Hepatocyte (in vitro differentiated cells): ENCODE measurements at regions not wholly inside any gene's neighbourhood (a gene's known extent, or its start where the extent isn't known, plus 50 kb on each side); places are given as distances from the start of the nearest gene placed in this dataset.

Source experiments
- DNase-seq: peaks from one replicate; pipeline ENCODE4 v3.0.0-alpha.2; 2016; ENCODE audit warnings: low spot score
- H2AFZ ChIP-seq: fragments of 200-600 bp; sonication (generic); 2 replicates; pipeline ENCODE4 v1.6.0; 2016; ENCODE audit warnings: antibody characterized with exemption, mild to moderate bottlenecking
- H3K27ac ChIP-seq: fragments of 200-600 bp; sonication (generic); 2 replicates; pipeline ENCODE4 v1.5.1; 2016; ENCODE audit warnings: mild to moderate bottlenecking
- H3K27me3 ChIP-seq: fragments of 200-600 bp; sonication (generic); 2 replicates; pipeline ENCODE4 v1.6.1; 2016
- H3K36me3 ChIP-seq: fragments of 200-600 bp; sonication (generic); replicated peaks from 2 replicates; pipeline ENCODE4 v1.5.1; 2016; ENCODE audit warnings: low read depth; ENCODE audit not compliant: insufficient read depth
- H3K4me1 ChIP-seq: fragments of 200-600 bp; sonication (generic); 2 replicates; pipeline ENCODE4 v1.5.1; 2016; ENCODE audit warnings: mild to moderate bottlenecking, moderate library complexity; ENCODE audit not compliant: insufficient read depth
- H3K4me2 ChIP-seq: fragments of 200-600 bp; sonication (generic); 2 replicates; pipeline ENCODE4 v1.6.0; 2016
- H3K4me3 ChIP-seq: fragments of 200-600 bp; sonication (generic); 2 replicates; pipeline ENCODE4 v1.5.1; 2016; ENCODE audit warnings: mild to moderate bottlenecking
- H3K79me2 ChIP-seq: fragments of 200-600 bp; sonication (generic); 2 replicates; pipeline ENCODE4 v1.6.0; 2017; ENCODE audit warnings: mild to moderate bottlenecking
- H3K9me2 ChIP-seq: fragments of 200-600 bp; sonication (generic); replicated peaks from 2 replicates; pipeline ENCODE4 v1.6.0; 2017; ENCODE audit warnings: mild to moderate bottlenecking; ENCODE audit not compliant: insufficient read depth
- H3K9me3 ChIP-seq: fragments of 200-600 bp; sonication (generic); 2 replicates; pipeline ENCODE4 v1.5.1; 2016; ENCODE audit warnings: low read depth, mild to moderate bottlenecking
- H4K20me1 ChIP-seq: fragments of 200-600 bp; sonication (generic); 2 replicates; pipeline ENCODE4 v1.6.0; 2016; ENCODE audit warnings: mild to moderate bottlenecking; ENCODE audit not compliant: insufficient read depth, poor library complexity, severe bottlenecking
- CTCF ChIP-seq: fragments of 200-600 bp; sonication (generic); IDR thresholded peaks from 2 replicates; pipeline ENCODE4 v1.5.1; 2016; ENCODE audit warnings: antibody characterized with exemption, mild to moderate bottlenecking; ENCODE audit not compliant: poor library complexity
- EZH2 ChIP-seq: fragments of 200-600 bp; sonication (generic); IDR thresholded peaks from 2 replicates; pipeline ENCODE4 v1.6.1; 2016; ENCODE audit warnings: antibody characterized with exemption, mild to moderate bottlenecking, borderline replicate concordance
- EZH2phosphoT487 ChIP-seq: fragments of 200-600 bp; sonication (generic); IDR thresholded peaks from one replicate; pipeline ENCODE4 v1.6.1; 2018; ENCODE audit warnings: antibody characterized with exemption, mild to moderate bottlenecking, low read depth, moderate library complexity; ENCODE audit not compliant: unreplicated experiment, severe bottlenecking
- WGBS: methylation state at CpG from one replicate; pipeline ENCODE4 v1.1.6; 2016; ENCODE audit warnings: low lambda C conversion rate; ENCODE audit errors: missing lambda C conversion rate; 5-methylcytosine and 5-hydroxymethylcytosine counted together

DNA sequence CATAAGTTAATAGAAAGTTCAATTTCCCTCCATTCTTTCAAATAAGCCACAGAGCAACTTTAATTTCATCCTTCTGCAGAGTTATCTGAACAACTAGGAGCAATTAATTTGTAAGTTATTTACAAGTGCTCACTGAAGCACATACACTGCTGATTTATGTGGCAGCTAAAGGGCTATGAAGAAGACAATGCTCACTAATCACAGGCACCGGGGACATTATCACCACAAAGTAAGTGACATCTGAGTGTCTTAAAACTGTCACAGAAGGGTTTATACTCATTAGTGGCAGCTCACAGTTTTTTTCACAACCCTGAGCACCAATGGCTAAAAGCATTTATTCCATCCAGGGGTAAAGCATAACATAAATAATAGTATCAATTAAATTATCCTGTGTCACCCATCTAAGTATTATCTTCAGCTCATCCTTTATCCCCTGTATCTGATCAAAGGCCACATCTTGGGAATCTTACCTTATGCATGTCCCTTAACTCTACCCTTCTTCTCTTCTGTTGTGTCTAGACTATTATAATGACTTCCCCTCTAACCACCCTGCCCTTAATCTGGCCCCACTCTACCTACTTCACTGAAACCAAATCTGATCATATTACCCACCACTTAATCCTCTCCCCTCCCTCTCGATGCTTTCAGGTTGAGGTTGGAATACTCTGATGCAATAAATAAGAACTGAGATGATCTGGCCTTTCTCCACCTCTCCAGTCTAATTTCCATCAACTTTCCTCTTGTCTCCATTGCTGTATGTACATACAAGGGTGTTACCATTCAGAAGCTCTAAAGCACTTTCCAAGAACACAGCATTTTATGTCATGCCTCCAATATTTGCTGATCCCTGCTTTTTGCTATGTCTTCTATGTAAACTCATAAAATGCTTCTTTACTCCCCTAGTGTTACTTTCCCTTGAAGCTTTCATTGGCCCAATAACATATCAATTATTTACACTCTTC, 252.7 kb downstream of the CASP12 start:
- H3K27ac ChIP-seq = no peak overlapping the region
- H3K9me3 ChIP-seq = no peaks in the 10 kb centered on the region
- TF ChIP-seq CTCF (no peak), EZH2phosphoT487 (no peak), EZH2 (no peak)
- no peaks in the 10 kb centered on the region for H3K79me2 ChIP-seq
- H4K20me1 ChIP-seq = no peaks in the 10 kb centered on the region
- H3K27me3 ChIP-seq = no peaks in the 10 kb centered on the region
- 30% methylated on average over 2 of the region's 2 CpGs for WGBS
- no peak for DNase-seq
- H3K4me1 ChIP-seq = no peaks in the 10 kb centered on the region
- no peak overlapping the region for H3K4me3 ChIP-seq
- H3K36me3 ChIP-seq = no peaks in the 10 kb centered on the region
- H3K4me2 ChIP-seq = no peak overlapping the region
- no peak overlapping the region for H2AFZ ChIP-seq
- H3K9me2 ChIP-seq = no peaks in the 10 kb centered on the region

GRCh38 chr11:104637662-104638170, 260.5 kb downstream of the CASP12 start:
- 64% methylated on average over 2 of the region's 2 CpGs for WGBS
- no peak overlapping the region for H2AFZ ChIP-seq
- TF ChIP-seq EZH2phosphoT487 (no peak), EZH2 (no peak)
- H3K9me2 ChIP-seq = no peaks in the 10 kb centered on the region
- no peaks in the 10 kb centered on the region for H4K20me1 ChIP-seq
- H3K79me2 ChIP-seq = no peaks in the 10 kb centered on the region
- H3K36me3 ChIP-seq = no peaks in the 10 kb centered on the region
- no peaks in the 10 kb centered on the region for H3K9me3 ChIP-seq
- no peak for DNase-seq
- no peak overlapping the region for H3K4me3 ChIP-seq
- H3K4me1 ChIP-seq = no peaks in the 10 kb centered on the region
- no peak overlapping the region for H3K27ac ChIP-seq
- H3K27me3 ChIP-seq = no peaks in the 10 kb centered on the region
- no peak overlapping the region for H3K4me2 ChIP-seq

GRCh38 chr11:104633226-104633625, 265.0 kb downstream of the CASP12 start:
- Histone ChIP-seq H3K79me2 (no peaks in the 10 kb centered on the region), H3K27me3 (no peaks in the 10 kb centered on the region), H3K4me3 (no peak overlapping the region), H3K27ac (no peak overlapping the region), H3K9me2 (no peaks in the 10 kb centered on the region), H3K4me2 (no peak overlapping the region), H2AFZ (no peak overlapping the region), H3K9me3 (no peaks in the 10 kb centered on the region), H3K36me3 (no peaks in the 10 kb centered on the region), H4K20me1 (no peaks in the 10 kb centered on the region), H3K4me1 (no peaks in the 10 kb centered on the region)
- no peak for DNase-seq
- no peak for TF ChIP-seq EZH2
- no peak for TF ChIP-seq EZH2phosphoT487
- TF ChIP-seq CTCF = no peak
- 90% methylated on average over 1 of the region's 1 CpG for WGBS

- 83% methylated on average over 2 of the region's 2 CpGs for WGBS
- Histone ChIP-seq H3K9me2 (no peaks in the 10 kb centered on the region), H3K4me1 (no peaks in the 10 kb centered on the region), H3K4me3 (no peak overlapping the region), H3K27me3 (no peaks in the 10 kb centered on the region), H2AFZ (no peak overlapping the region), H3K79me2 (no peaks in the 10 kb centered on the region), H3K36me3 (no peaks in the 10 kb centered on the region), H3K4me2 (no peak overlapping the region), H4K20me1 (no peaks in the 10 kb centered on the region), H3K9me3 (no peaks in the 10 kb centered on the region), H3K27ac (no peak overlapping the region)
- TF ChIP-seq EZH2 = no peak
- TF ChIP-seq CTCF = no peak
- TF ChIP-seq EZH2phosphoT487 = no peak
- no peak for DNase-seq
Observed at GRCh38 chr11:104630352-104630751, 267.9 kb downstream of the CASP12 start.
